Breast epithelium (tissue), 3 donors: ENCODE measurements at regions not wholly inside any gene's neighbourhood (a gene's known extent, or its start where the extent isn't known, plus 50 kb on each side); places are given as distances from the start of the nearest gene placed in this dataset.

Source experiments
- CTCF ChIP-seq, 3 donors: fragments of 450-650 bp; IDR thresholded peaks; one replicate each; pipeline ENCODE4 v1.5.1; 2016 to 2017; ENCODE audit warnings: antibody characterized with exemption in 3 of 3, mild to moderate bottlenecking in 3 of 3, moderate library complexity in 3 of 3
- POLR2A ChIP-seq: fragments of 450-650 bp; IDR thresholded peaks from one replicate; pipeline ENCODE4 v1.6.1; 2016; ENCODE audit warnings: antibody characterized with exemption, mild to moderate bottlenecking, moderate library complexity
- POLR2AphosphoS5 ChIP-seq, 3 donors: sonication (generic); formaldehyde crosslinking; IDR thresholded peaks; one replicate each; pipeline ENCODE4 v1.6.1; 2017; ENCODE audit warnings: antibody characterized with exemption in 3 of 3

GRCh38 chr7:50211130-50212015 lies 93.1 kb upstream of the IKZF1 start:
- TF ChIP-seq CTCF (IDR thresholded peaks at IDR 0.05) = no peak
- no peak for TF ChIP-seq POLR2A
- no peak for TF ChIP-seq POLR2AphosphoS5 (IDR thresholded peaks at IDR 0.05)
